ENCODE measurements at regions not wholly inside any gene's neighbourhood (a gene's known extent, or its start where the extent isn't known, plus 50 kb on each side); places are given as distances from the start of the nearest gene placed in this dataset.

DNA sequence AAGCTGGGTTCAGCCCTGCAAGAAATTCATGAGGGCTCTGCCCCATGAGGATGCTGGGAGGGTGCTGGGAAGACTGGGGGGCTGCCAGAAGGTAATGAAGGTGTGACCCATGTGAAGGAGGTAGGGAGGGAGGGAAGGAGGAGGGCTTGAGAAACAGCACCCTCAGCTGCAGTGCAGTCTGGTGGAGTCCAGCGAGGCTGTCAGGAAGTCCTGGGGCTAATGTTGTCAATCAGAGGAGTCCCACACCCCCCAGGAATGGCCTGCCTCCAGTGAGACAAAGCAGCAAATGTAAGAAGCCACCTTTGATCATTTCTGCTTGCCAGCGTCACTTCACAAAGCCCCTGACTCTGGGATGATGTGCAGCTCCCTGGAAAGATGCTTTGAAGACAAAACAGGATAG, 248.4 kb downstream of the SH3BP4 start:
- TF ChIP-seq, protein P1, sequence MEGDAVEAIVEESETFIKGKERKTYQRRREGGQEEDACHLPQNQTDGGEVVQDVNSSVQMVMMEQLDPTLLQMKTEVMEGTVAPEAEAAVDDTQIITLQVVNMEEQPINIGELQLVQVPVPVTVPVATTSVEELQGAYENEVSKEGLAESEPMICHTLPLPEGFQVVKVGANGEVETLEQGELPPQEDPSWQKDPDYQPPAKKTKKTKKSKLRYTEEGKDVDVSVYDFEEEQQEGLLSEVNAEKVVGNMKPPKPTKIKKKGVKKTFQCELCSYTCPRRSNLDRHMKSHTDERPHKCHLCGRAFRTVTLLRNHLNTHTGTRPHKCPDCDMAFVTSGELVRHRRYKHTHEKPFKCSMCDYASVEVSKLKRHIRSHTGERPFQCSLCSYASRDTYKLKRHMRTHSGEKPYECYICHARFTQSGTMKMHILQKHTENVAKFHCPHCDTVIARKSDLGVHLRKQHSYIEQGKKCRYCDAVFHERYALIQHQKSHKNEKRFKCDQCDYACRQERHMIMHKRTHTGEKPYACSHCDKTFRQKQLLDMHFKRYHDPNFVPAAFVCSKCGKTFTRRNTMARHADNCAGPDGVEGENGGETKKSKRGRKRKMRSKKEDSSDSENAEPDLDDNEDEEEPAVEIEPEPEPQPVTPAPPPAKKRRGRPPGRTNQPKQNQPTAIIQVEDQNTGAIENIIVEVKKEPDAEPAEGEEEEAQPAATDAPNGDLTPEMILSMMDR (IDR thresholded peaks at IDR 0.05; ENCODE audit: low read length): no peak
- no peak for TF ChIP-seq EZH2phosphoT487 (IDR thresholded peaks at IDR 0.05; ENCODE audit: low read length)

Measured in MM.1S (cell line).